Middle frontal gyrus (tissue), 1 donor: ENCODE measurements at regions not wholly inside any gene's neighbourhood (a gene's known extent, or its start where the extent isn't known, plus 50 kb on each side); places are given as distances from the start of the nearest gene placed in this dataset.
"Not testable (repeated sequence)": the region's sequence is repeated elsewhere in the genome, so short reads cannot be mapped to it uniquely, and the experiment has no call there.

Experiments used
- DNase-seq: peaks from one replicate; pipeline ENCODE4 v3.0.0-alpha.2; 2015; ENCODE audit warnings: low spot score; ENCODE audit errors: extremely low spot score

GRCh38 chr6:164086076-164086887 lies 671.8 kb downstream of the QKI start:
- no peak for DNase-seq

DNA sequence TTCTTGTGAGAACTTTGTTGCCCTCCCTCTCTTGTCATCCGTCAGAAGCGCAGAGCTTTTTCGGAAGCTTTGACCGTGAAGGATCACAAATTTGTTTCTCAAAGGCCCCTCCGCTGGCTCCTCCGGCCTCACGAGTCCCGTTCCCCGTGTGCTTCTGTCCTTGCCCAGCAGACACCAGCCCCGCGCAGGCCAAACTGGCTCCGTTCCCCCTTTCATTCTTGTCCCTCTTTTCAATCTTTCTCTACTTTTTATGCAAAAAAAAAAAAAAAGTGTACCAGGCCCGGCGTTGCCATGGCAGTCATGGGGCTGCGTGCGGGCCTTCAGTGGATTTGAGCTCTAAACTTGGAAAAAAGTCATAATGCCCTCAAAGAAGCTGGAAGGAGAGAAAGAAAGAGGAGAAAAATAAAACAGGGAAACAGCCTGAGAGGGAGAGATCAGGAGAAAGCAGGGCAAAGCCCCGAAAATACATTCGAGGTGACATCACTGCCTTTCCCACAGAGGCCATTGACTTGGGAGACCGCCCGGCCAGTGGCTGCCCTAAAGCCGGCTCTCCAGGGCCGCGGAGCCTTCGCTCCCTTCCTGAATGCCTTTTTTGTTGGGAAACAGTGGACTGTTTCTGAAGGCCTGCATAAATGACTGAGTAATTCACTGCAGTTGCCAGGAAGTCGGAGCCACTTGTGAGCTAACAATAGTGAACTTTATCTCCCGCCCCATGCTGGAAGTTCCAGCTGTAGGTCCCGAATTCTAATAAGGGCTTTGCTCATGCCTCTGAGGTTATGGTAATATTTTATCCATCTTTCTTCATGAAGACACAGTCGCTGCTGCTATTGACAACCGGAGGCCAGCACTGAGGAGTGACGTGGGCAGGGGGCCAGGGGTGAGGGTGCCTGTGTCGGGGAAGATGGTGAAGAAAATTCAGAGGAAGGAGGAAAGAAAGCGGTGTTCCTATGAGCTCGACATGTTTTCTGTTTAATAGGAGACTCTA lies 670.9 kb downstream of the QKI start:
- peak; percentile 86 for DNase-seq

GRCh38 chr6:164079275-164079600 lies 664.7 kb downstream of the QKI start:
- DNase-seq, result no peak

GRCh38 chr6:164078532-164079274 lies 664.2 kb downstream of the QKI start:
- DNase-seq, result no peak

DNA sequence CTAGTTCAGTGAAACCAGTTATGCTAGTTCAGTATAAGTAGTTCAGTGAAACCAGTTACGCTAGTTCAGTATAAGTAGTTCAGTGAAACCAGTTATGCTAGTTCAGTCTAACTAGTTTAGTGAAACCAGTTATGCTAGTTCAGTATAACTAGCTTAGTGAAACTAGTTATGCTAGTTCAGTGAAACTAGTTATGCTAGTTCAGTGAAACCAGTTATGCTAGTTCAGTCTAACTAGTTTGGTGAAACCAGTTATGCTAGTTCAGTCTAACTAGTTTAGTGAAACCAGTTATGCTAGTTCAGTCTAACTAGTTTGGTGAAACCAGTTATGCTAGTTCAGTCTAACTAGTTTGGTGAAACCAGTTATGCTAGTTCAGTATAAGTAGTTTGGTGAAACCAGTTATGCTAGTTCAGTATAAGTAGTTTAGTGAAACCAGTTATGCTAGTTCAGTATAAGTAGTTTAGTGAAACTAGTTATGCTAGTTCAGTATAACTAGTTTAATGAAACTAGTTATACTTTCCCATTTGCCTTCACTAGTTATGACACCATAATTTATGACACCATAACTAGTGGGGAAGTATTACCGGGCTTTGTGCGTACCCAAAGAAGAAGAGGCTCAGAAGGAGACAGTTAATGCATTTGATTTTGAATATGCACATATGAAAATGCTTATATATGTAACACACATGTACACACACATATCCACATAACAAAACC lies 662.5 kb downstream of the QKI start:
- not testable (repeated sequence) for DNase-seq

DNA sequence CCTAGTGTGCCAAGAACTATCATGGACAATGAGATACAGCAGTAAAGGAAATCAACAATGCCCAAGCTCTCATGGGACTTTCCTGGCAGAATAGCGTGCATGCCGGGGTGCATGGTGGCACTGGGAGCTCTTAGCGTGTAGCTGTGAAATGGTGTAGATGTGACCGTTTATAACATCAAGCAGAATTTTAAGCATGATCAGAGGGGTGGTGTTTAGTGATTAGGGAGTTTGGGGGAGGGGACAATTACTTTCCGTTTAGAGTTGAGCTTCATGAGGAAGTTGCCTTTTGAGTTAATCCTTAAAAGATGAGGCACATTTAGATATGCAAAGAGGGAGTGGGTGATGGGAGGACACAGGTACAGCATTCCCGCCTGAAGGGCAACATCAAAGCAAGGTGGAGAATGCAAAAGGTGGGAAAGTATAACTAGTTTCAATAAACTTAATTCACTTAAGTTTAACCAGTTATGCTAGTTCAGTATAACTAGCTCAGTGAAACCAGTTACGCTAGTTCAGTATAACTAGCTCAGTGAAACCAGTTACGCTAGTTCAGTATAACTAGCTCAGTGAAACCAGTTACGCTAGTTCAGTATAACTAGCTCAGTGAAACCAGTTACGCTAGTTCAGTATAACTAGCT lies 661.6 kb downstream of the QKI start:
- DNase-seq, result no peak

DNA sequence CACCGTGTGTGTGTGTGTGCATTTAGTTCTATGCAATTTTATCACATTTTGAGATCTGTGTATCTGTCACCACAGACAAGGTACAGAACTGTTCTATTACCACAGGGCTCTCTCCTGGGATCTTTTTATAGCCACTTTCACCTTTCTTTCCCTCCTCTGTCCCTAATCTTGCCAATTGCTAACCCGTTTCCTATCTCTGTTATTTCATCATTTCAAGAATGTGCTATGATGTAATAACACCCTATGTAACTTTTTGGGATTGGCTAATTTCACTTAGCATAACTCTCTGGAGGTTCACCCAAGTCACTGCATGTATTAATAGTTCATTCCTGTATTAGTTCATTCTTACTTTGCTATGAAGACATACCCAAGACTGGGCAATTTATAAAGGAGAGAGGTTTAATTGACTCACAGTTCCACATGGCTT lies 657.7 kb downstream of the QKI start:
- DNase-seq, result no peak

DNA sequence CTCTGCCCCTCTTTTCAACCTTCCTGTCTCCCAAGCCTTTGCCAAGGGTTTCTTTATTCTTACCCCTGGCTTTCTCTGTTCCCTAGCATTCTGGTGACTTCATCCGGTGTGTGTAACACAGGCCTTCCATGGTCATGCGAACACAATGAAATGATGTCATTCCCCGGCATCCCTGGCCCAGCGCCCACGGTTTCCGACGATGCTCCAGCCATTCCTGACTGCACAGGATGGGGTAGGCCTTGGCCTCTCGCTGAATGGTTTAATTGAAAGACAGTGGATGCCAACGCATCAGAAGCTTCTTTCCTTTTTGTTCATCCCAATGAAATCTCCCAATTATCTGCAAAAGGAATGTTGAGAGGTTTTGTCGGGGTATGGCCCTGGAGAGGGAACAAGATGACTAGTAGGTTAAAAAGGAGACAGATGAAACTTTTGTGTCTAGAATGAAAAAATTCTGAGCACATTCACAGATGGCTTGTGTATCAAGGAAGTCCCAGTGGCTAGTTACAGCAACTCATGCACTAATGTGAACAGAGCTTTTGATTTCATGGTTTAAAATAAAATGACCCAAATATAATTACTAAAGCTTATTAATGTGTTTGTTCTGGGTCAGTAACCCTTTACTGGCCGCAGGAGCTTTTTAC lies 655.0 kb downstream of the QKI start:
- no peak for DNase-seq

- DNase-seq, result no peak
Observed at GRCh38 chr6:164068527-164068926, 654.0 kb downstream of the QKI start.

- DNase-seq, result no peak
Observed at GRCh38 chr6:164066766-164067165, 652.2 kb downstream of the QKI start.

GRCh38 chr6:164066335-164066734 lies 651.8 kb downstream of the QKI start:
- DNase-seq, result no peak

- DNase-seq, result no peak
Observed at GRCh38 chr6:164063346-164063745, 648.8 kb downstream of the QKI start.

DNA sequence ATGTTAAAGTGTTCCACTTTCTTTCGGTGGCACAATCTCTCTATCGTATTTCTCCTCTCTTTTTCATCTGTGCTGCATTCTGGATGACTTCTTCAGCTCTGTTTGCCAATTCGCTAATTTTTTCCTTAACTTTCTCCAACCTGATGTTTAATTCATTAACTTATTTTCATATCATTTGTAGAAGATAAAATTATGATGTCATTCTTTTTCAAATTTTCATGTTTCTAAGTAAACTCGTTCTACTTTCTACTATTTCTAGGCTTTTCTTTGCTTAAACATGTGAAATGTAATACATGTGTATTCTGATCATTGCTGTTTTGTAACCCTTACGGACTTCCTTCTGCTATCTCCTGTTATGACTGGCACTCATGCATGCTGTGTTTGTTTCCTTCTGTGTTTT lies 648.4 kb downstream of the QKI start:
- DNase-seq, result no peak

GRCh38 chr6:164057876-164058275 lies 643.4 kb downstream of the QKI start:
- no peak for DNase-seq

GRCh38 chr6:164051427-164051826 lies 636.9 kb downstream of the QKI start:
- DNase-seq, result no peak

- DNase-seq, result no peak
Observed at GRCh38 chr6:164049517-164049988, 635.0 kb downstream of the QKI start.

GRCh38 chr6:164048840-164049516 lies 634.5 kb downstream of the QKI start:
- DNase-seq, result no peak

- DNase-seq, result no peak
Observed at GRCh38 chr6:164045082-164045481, 630.6 kb downstream of the QKI start.

GRCh38 chr6:164043656-164044055 lies 629.1 kb downstream of the QKI start:
- DNase-seq, result not testable (repeated sequence)
